Psoas muscle (tissue), 7 donors: ENCODE measurements at regions not wholly inside any gene's neighbourhood (a gene's known extent, or its start where the extent isn't known, plus 50 kb on each side); places are given as distances from the start of the nearest gene placed in this dataset.

ENCODE experiments used
- ATAC-seq, 4 donors: fragments of 200-7000 bp; cut with Tn5 transposase; one replicate each; pipeline ENCODE4 v1.9.1; 2020; ENCODE audit warnings: moderate library complexity in 3 of 4, mild to moderate bottlenecking in 2 of 4
- DNase-seq, 2 donors: peaks; one replicate each; pipeline ENCODE4 v3.0.0-alpha.2; 2020
- H3K27ac ChIP-seq: fragments of 200-600 bp; one replicate; pipeline ENCODE4 v1.8.0; 2022
- H3K27me3 ChIP-seq, 3 donors: fragments of 200-600 bp in 1 of 3; one replicate each; pipeline versions ENCODE4 v1.6.1 to v1.8.0; 2013 to 2022; ENCODE audit warnings: low read length in 2 of 3, mild to moderate bottlenecking in 2 of 3, moderate library complexity in 1 of 3; ENCODE audit not compliant: insufficient read depth in 3 of 3
- H3K36me3 ChIP-seq, 2 donors: fragments of 200-600 bp in 1 of 2; one replicate each; pipeline versions ENCODE4 v1.6.1 to v1.8.0; 2013 to 2022; ENCODE audit warnings: low read depth in 1 of 2, mild to moderate bottlenecking in 1 of 2, moderate library complexity in 1 of 2; ENCODE audit not compliant: insufficient read depth in 1 of 2
- H3K4me1 ChIP-seq: fragments of 200-600 bp; one replicate; pipeline ENCODE4 v1.8.0; 2022
- H3K4me3 ChIP-seq: fragments of 200-600 bp; one replicate; pipeline ENCODE4 v1.8.0; 2022; ENCODE audit warnings: mild to moderate bottlenecking
- H3K9me3 ChIP-seq: fragments of 200-600 bp; one replicate; pipeline ENCODE4 v1.8.0; 2022
- WGBS, 3 donors: extraction: QIAGEN DNeasy Blood & Tissue Kit; methylation state at CpG; one replicate each; pipeline versions ENCODE4 v1.1.6 to v1.1.7; 2013; 5-methylcytosine and 5-hydroxymethylcytosine counted together
- intact Hi-C, 2 donors: fragments of 100-400 bp; cut with DNase I; formaldehyde crosslinking; loops; one replicate each; pipeline versions ENCODE4 v1.11.0 to v1.14.2; 2022
- TF ChIP-seq, protein P1 (sequence below): fragments of 200-600 bp; IDR thresholded peaks from one replicate; pipeline ENCODE4 v1.8.0; 2022; ENCODE audit warnings: antibody characterized with exemption
- donor health status: healthy with polysubstance abuse.
- donor health status: DM: no; HTN: no; CAD: no; lungs with moderate emphysema.
- donor health status: Bipolar disorder and iron deficiency.
- donor health status: healthy.
- donor health status: DM: yes; HTN: yes; CAD: no.
- donor health status: DM: no; HTN: no; CAD: no.
- donor health status: DM: yes; HTN: yes; CAD: no.

- TF ChIP-seq, protein P1, sequence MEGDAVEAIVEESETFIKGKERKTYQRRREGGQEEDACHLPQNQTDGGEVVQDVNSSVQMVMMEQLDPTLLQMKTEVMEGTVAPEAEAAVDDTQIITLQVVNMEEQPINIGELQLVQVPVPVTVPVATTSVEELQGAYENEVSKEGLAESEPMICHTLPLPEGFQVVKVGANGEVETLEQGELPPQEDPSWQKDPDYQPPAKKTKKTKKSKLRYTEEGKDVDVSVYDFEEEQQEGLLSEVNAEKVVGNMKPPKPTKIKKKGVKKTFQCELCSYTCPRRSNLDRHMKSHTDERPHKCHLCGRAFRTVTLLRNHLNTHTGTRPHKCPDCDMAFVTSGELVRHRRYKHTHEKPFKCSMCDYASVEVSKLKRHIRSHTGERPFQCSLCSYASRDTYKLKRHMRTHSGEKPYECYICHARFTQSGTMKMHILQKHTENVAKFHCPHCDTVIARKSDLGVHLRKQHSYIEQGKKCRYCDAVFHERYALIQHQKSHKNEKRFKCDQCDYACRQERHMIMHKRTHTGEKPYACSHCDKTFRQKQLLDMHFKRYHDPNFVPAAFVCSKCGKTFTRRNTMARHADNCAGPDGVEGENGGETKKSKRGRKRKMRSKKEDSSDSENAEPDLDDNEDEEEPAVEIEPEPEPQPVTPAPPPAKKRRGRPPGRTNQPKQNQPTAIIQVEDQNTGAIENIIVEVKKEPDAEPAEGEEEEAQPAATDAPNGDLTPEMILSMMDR, result no peak
- H3K9me3 ChIP-seq, result no peaks in the 10 kb centered on the region
- no peaks in the 10 kb centered on the region for H3K4me1 ChIP-seq
- no peak overlapping the region for H3K4me3 ChIP-seq
- no peaks in the 10 kb centered on the region for H3K27me3 ChIP-seq
- intact Hi-C loops, result no loop called here
- DNase-seq (no peak), ATAC-seq (no peak)
- 80 to 83% (median 80%) methylated on average over 5 of the region's 5 CpGs for WGBS, 3 donors
- H3K27ac ChIP-seq, result no peak overlapping the region
- H3K36me3 ChIP-seq, result no peaks in the 10 kb centered on the region
These were observed 623.0 kb downstream of the SLCO4C1 start for GRCh38 chr5:101673120-101673519.

GRCh38 chr5:101664071-101664791 is 631.9 kb downstream of the SLCO4C1 start:
- H3K27ac ChIP-seq, result no peak overlapping the region
- 67 to 76% (median 72%) methylated on average over 9 of the region's 9 CpGs for WGBS, 3 donors
- H3K9me3 ChIP-seq, result no peaks in the 10 kb centered on the region
- TF ChIP-seq, protein P1, result no peak
- no peak for DNase-seq
- no peaks in the 10 kb centered on the region for H3K4me1 ChIP-seq
- no peak overlapping the region for H3K4me3 ChIP-seq
- no peaks in the 10 kb centered on the region for H3K36me3 ChIP-seq
- intact Hi-C loops, result no loop called here
- ATAC-seq, result no peak
- no peaks in the 10 kb centered on the region for H3K27me3 ChIP-seq

DNA sequence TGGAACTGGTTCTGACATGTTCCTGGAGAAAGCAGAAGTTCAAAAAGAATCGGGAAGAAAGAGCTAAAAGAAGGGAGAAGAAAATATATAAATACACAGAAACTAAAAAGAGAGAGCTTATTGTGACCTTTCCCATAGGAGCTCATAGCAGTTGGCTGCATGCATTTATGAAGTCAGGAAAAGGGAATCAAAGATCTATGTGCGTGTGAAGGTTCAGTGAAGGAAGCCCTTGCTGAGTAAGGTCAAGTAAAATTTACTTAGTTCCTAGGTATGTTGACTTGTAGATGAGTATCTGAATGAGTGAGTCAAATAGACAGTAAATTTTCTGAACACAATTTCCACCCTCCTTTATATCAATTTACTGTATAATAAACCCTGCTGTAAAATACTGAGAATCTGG is 632.5 kb downstream of the SLCO4C1 start:
- H3K27me3 ChIP-seq, result no peaks in the 10 kb centered on the region
- intact Hi-C loops, result no loop called here
- no peak for ATAC-seq
- H3K9me3 ChIP-seq, result no peaks in the 10 kb centered on the region
- no peak for DNase-seq
- TF ChIP-seq, protein P1, result no peak
- H3K4me3 ChIP-seq, result no peak overlapping the region
- H3K36me3 ChIP-seq, result no peaks in the 10 kb centered on the region
- H3K4me1 ChIP-seq, result no peaks in the 10 kb centered on the region
- WGBS, 3 donors, result 57 to 70% (median 62%) methylated on average over 2 of the region's 2 CpGs
- H3K27ac ChIP-seq, result no peak overlapping the region

- DNase-seq (no peak), ATAC-seq (no peak)
- TF ChIP-seq, protein P1, result no peak
- no peaks in the 10 kb centered on the region for H3K27me3 ChIP-seq
- no peak overlapping the region for H3K4me3 ChIP-seq
- H3K36me3 ChIP-seq, result no peaks in the 10 kb centered on the region
- H3K9me3 ChIP-seq, result no peaks in the 10 kb centered on the region
- H3K27ac ChIP-seq, result no peak overlapping the region
- intact Hi-C loops, result no loop called here
- no peaks in the 10 kb centered on the region for H3K4me1 ChIP-seq
These were observed 633.8 kb downstream of the SLCO4C1 start for GRCh38 chr5:101662263-101662662.

DNA sequence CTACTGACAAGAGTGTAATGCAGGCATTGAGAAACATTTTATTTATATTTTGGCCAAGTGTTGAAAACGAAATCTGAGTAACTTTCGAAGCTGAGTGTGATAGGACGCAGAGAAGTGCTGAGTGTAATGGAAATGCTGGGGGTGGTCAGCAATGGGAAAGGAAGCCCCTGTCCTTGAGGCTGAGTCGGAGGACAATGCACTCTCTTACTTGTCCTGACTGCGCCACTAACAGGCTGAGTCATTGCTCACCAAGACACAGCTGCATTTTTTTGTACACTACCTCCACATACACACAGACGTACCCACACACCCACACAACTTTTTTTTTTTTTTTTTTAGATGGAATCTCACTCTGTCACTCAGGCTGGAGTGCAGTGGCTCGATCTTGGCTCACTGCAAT is 637.7 kb downstream of the SLCO4C1 start:
- no peaks in the 10 kb centered on the region for H3K36me3 ChIP-seq
- ATAC-seq (no peak), DNase-seq (no peak)
- no peaks in the 10 kb centered on the region for H3K4me1 ChIP-seq
- H3K9me3 ChIP-seq, result no peaks in the 10 kb centered on the region
- TF ChIP-seq, protein P1, result no peak
- WGBS, 3 donors, result 62 to 68% (median 65%) methylated on average over 7 of the region's 7 CpGs
- H3K27me3 ChIP-seq, result no peaks in the 10 kb centered on the region
- H3K27ac ChIP-seq, result no peak overlapping the region
- H3K4me3 ChIP-seq, result no peak overlapping the region
- intact Hi-C loops, result no loop called here
